Body of pancreas (tissue), 4 donors: ENCODE measurements at regions not wholly inside any gene's neighbourhood (a gene's known extent, or its start where the extent isn't known, plus 50 kb on each side); places are given as distances from the start of the nearest gene placed in this dataset.

Experiments used
- ATAC-seq: fragments of 150-250 bp; one replicate; pipeline ENCODE4 v1.9.1; 2016
- DNase-seq, 4 donors: peaks; one replicate each; pipeline ENCODE4 v3.0.0-alpha.2; 2019
- H3K27ac ChIP-seq, 4 donors: fragments of 200-600 bp; sonication (generic); 1 replicate in 3 of 4; 2 replicates in 1 of 4; pipeline versions ENCODE4 v1.5.1 to v1.6.1; 2016 to 2019; ENCODE audit warnings: mild to moderate bottlenecking in 1 of 4, mixed read lengths in 1 of 4, moderate library complexity in 1 of 4
- H3K27me3 ChIP-seq, 2 donors: fragments of 200-600 bp; sonication (generic); one replicate each; pipeline ENCODE4 v1.6.0; 2016; ENCODE audit warnings: mild to moderate bottlenecking in 1 of 2
- H3K36me3 ChIP-seq, 2 donors: fragments of 200-600 bp; sonication (generic); replicated peaks in 1 of 2; 2 replicates each; pipeline ENCODE4 v1.5.1; 2016; ENCODE audit warnings: low read depth in 2 of 2; ENCODE audit not compliant: insufficient read depth in 1 of 2
- H3K4me1 ChIP-seq: fragments of 200-600 bp; sonication (generic); one replicate; pipeline ENCODE4 v1.6.0; 2016
- H3K4me3 ChIP-seq, 2 donors: fragments of 200-600 bp; sonication (generic); 1 replicate in 1 of 2; 2 replicates in 1 of 2; pipeline ENCODE4 v1.5.1; 2016 to 2019
- H3K9me3 ChIP-seq, 3 donors: fragments of 200-600 bp; sonication (generic); 1 replicate in 2 of 3; 2 replicates in 1 of 3; pipeline ENCODE4 v1.5.1; 2016
- CTCF ChIP-seq, 7 experiments: fragments of 450-650 bp in 4 of 7; fragments of 200-600 bp in 3 of 7; sonication (generic) in 3 of 7; IDR thresholded peaks; one replicate each; pipeline ENCODE4 v1.5.1; 2016 to 2019; ENCODE audit warnings: antibody characterized with exemption in 7 of 7
- POLR2A ChIP-seq, 3 donors: fragments of 450-650 bp; IDR thresholded peaks; one replicate each; pipeline ENCODE4 v1.6.1; 2016; ENCODE audit warnings: antibody characterized with exemption in 3 of 3, mild to moderate bottlenecking in 2 of 3
- WGBS, 2 donors: methylation state at CpG; one replicate each; pipeline ENCODE4 v1.1.5; 2017; 5-methylcytosine and 5-hydroxymethylcytosine counted together
- intact Hi-C: fragments of 100-400 bp; cut with DNase I; formaldehyde crosslinking; loops from one replicate; pipeline ENCODE4 v1.15.1; 2023

DNA sequence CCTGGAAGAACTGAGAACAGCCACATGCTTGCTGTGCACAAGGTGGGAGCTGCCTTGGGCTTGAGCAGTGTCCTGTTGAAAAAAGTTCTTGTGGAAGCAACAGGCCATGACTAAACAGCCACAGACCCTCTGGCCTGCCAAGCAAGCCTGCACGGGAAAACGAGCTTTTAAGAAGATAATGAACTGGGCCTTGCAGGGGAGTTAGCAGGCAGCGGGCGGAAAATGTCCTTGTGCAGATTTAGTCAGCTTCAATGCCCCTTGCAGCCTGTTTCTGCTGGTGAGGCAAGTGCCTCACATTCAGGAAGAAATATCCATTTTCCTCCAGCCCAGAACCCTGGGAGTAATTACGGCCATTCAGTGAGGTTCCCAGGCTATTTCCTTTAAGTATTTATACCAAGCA lies 126.2 kb upstream of the KLHL25 start:
- H3K27me3 ChIP-seq: no peaks in the 10 kb centered on the region
- WGBS, 2 donors: 56 to 62% methylated on average over 5 of the region's 5 CpGs
- no peaks in the 10 kb centered on the region for H3K9me3 ChIP-seq
- no peak overlapping the region for H3K27ac ChIP-seq
- ATAC-seq (no peak), DNase-seq (no peak)
- H3K36me3 ChIP-seq: no peaks in the 10 kb centered on the region
- H3K4me3 ChIP-seq: no peak overlapping the region
- intact Hi-C loops: no loop called here
- no peaks in the 10 kb centered on the region for H3K4me1 ChIP-seq
- TF ChIP-seq POLR2A (IDR thresholded peaks at IDR 0.05) (no peak), CTCF (IDR thresholded peaks at IDR 0.05) (no peak)

- Histone ChIP-seq H3K4me1 (no peaks in the 10 kb centered on the region), H3K27me3 (no peaks in the 10 kb centered on the region), H3K4me3 (no peak overlapping the region), H3K9me3 (no peaks in the 10 kb centered on the region), H3K36me3 (no peaks in the 10 kb centered on the region), H3K27ac (no peak overlapping the region)
- TF ChIP-seq CTCF (IDR thresholded peaks at IDR 0.05) (no peak), POLR2A (IDR thresholded peaks at IDR 0.05) (no peak)
- no peak for ATAC-seq
- DNase-seq: no peak
- 62 to 64% methylated on average over 3 of the region's 3 CpGs for WGBS, 2 donors
- intact Hi-C loops: no loop called here
Measured at GRCh38 chr15:85924088-85924487, 129.4 kb upstream of the KLHL25 start.

DNA sequence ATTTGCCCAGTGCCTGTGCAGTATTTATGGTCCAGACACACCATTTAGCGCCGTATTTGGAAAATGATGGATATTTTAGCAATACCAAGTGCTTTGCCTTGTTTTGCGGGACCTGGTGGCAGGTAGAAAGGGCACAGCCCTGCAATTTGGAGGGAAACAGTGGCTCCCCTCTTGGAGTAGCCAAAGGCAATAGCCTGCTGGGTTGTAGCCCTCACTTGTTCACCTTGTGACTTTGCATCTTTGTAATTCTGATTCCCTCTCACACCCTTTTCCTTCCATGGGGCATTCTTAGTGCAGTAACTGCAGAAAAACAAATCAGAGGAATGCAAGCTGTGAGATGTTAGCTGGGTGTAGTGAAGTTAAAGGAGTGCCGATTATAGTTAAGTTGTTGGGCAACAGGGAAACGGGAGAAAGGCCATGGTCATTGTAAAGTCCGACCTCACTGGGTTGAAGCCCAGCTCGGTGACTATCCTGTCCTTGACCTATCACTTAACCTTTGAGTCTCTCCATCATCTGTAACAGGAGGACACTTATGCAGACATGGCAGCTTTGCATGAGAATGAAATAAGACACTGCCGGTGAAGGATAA lies 131.0 kb upstream of the KLHL25 start:
- DNase-seq (no peak), ATAC-seq (no peak)
- Histone ChIP-seq H3K9me3 (no peaks in the 10 kb centered on the region), H3K4me1 (no peaks in the 10 kb centered on the region), H3K27ac (no peak overlapping the region), H3K36me3 (no peaks in the 10 kb centered on the region), H3K27me3 (no peaks in the 10 kb centered on the region), H3K4me3 (no peak overlapping the region)
- WGBS, 2 donors: 59 to 70% methylated on average over 8 of the region's 8 CpGs
- intact Hi-C loops: no loop called here
- TF ChIP-seq CTCF (IDR thresholded peaks at IDR 0.05) (no peak), POLR2A (IDR thresholded peaks at IDR 0.05) (no peak)

DNA sequence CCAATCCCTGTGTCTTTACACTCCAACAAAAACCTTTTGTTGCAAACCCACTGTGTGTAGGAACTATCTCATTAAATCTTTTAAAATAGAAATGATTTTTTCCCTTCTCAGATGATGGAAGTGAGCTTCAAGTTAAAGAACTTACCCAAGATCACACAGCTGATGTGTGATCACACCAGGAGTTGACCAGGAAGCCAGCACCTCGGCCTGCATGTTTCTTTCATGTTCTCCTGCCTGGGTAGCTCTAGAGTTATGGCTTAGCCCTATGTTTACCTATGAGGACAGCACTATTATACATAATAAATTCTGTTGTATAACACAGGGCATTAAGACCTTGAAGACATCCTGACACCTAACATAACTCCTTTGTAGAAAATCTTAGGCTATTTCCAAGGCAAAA lies 132.1 kb upstream of the KLHL25 start:
- Histone ChIP-seq H3K27me3 (no peaks in the 10 kb centered on the region), H3K4me3 (no peak overlapping the region), H3K27ac (no peak overlapping the region), H3K36me3 (no peaks in the 10 kb centered on the region), H3K9me3 (no peaks in the 10 kb centered on the region), H3K4me1 (no peaks in the 10 kb centered on the region)
- 62 to 83% methylated on average over 1 of the region's 1 CpG for WGBS, 2 donors
- TF ChIP-seq POLR2A (IDR thresholded peaks at IDR 0.05) (no peak), CTCF (IDR thresholded peaks at IDR 0.05) (no peak)
- intact Hi-C loops: no loop called here
- DNase-seq (no peak), ATAC-seq (no peak)

DNA sequence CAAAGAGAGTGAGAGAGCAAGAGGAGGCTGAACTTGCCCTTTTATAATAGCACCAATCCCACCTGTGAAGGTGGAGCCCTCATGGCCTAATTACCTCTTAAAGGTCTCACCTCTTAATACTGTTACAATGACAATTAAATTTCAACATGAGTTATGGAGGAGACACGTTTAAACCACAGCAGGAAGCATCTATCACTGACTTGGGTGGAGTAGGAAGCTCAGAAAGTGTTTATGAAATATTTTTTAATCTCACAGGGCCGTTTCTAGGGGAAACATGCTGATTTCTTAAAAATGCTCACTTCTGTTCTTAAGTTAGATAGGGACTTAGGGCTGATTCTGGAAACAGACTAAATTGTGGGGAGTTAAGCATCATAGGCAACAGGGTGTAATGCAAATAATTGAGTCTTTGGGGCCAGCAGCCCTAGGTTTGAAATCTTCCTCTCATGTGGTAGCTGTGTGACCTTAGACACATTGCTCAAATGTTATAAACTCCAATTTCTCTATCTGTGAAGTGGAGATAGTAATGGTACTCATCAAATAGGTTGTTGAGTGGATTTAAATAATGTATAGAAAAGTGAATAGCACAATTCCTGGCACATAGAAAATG lies 133.3 kb upstream of the KLHL25 start:
- no peak for ATAC-seq
- DNase-seq: no peak
- no peak overlapping the region for H3K27ac ChIP-seq
- no peaks in the 10 kb centered on the region for H3K27me3 ChIP-seq
- 39 to 50% methylated on average over 2 of the region's 2 CpGs for WGBS, 2 donors
- no peak overlapping the region for H3K4me3 ChIP-seq
- H3K4me1 ChIP-seq: no peaks in the 10 kb centered on the region
- TF ChIP-seq POLR2A (IDR thresholded peaks at IDR 0.05) (no peak), CTCF (IDR thresholded peaks at IDR 0.05) (no peak)
- H3K9me3 ChIP-seq: no peaks in the 10 kb centered on the region
- intact Hi-C loops: no loop called here
- no peaks in the 10 kb centered on the region for H3K36me3 ChIP-seq
